HEK293T (cell line): ENCODE measurements at regions not wholly inside any gene's neighbourhood (a gene's known extent, or its start where the extent isn't known, plus 50 kb on each side); places are given as distances from the start of the nearest gene placed in this dataset.

Source experiments
- BHLHE40 ChIP-seq: fragments of 450-650 bp; IDR thresholded peaks from 2 replicates; pipeline ENCODE4 v1.6.1; 2016; ENCODE audit warnings: mild to moderate bottlenecking, moderate library complexity, borderline replicate concordance
- CTBP1 ChIP-seq: fragments of 450-650 bp; IDR thresholded peaks from 2 replicates; pipeline ENCODE4 v1.6.1; 2016; ENCODE audit warnings: borderline replicate concordance
- FOXA1 ChIP-seq: fragments of 450-650 bp; IDR thresholded peaks from 2 replicates; pipeline ENCODE4 v1.6.1; 2016; ENCODE audit warnings: mild to moderate bottlenecking
- FOXM1 ChIP-seq: fragments of 450-650 bp; IDR thresholded peaks from 2 replicates; pipeline ENCODE4 v1.6.1; 2017; ENCODE audit warnings: mild to moderate bottlenecking, borderline replicate concordance
- PKNOX1 ChIP-seq: fragments of 450-650 bp; IDR thresholded peaks from 2 replicates; pipeline ENCODE4 v1.6.1; 2016
- SP1 ChIP-seq: fragments of 450-650 bp; IDR thresholded peaks from 2 replicates; pipeline ENCODE4 v1.6.1; 2017
- SUZ12 ChIP-seq: fragments of 450-650 bp; IDR thresholded peaks from 2 replicates; pipeline ENCODE4 v1.6.1; 2016; ENCODE audit warnings: mild to moderate bottlenecking
- ZNF384 ChIP-seq: fragments of 450-650 bp; IDR thresholded peaks from 2 replicates; pipeline ENCODE4 v1.6.1; 2016

- TF ChIP-seq FOXM1 (no peak), BHLHE40 (no peak), SUZ12 (no peak), SP1 (no peak), CTBP1 (no peak), FOXA1 (no peak), ZNF384 (no peak), PKNOX1 (no peak)
Observed at GRCh38 chr5:44446399-44446798, 57.2 kb upstream of the FGF10 start.
